SKM-1 treated with dmso at 0.1 percent for 144 hours (cell line): ENCODE measurements at regions not wholly inside any gene's neighbourhood (a gene's known extent, or its start where the extent isn't known, plus 50 kb on each side); places are given as distances from the start of the nearest gene placed in this dataset.
"Not testable (repeated sequence)": the region's sequence is repeated elsewhere in the genome, so short reads cannot be mapped to it uniquely, and the experiment has no call there.

Experiments used
- DNase-seq: peaks from one replicate; lab custom pipeline; 2025; ENCODE audit not compliant: unreplicated experiment; lab: John Stamatoyannopoulos, UW

DNA sequence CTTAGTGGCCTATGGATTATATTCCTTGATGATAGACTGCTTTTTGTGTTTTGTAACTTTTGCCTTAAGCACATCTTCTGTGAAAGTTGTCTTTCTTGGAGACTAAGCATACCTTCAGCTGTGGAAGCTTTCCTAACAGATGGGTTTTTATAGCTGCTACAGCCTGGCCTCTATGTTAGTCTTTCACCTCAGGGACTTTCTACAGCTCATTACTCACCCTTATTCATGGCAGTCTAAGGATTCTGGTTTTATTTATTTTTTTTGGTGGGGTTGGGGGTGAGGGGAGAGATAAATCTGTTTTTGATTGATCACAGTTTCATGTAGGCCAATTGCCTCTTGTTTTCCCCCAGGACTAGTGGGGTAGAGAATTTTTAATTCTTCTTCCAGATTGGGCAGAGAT lies 219.9 kb downstream of the DKK1 start:
- DNase-seq: no peak

DNA sequence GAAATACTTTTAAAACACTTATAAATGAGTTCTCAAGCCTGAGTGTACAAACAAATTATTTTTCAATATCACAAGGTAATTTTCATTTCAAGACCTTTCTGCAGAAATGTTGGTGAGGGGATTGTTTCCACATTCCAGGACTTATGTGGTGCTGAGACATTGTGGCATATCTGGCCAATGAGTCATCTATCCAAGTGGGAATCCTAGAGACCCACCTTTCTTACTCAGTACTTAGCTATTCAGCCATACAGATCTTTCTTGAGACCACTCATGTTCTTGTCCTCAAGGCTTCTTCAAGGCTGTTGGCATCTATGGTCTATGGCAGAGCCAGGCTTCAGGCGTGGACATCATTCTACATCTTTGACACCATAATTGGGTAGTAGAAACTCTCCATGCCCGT lies 225.4 kb downstream of the DKK1 start:
- DNase-seq: no peak

DNA sequence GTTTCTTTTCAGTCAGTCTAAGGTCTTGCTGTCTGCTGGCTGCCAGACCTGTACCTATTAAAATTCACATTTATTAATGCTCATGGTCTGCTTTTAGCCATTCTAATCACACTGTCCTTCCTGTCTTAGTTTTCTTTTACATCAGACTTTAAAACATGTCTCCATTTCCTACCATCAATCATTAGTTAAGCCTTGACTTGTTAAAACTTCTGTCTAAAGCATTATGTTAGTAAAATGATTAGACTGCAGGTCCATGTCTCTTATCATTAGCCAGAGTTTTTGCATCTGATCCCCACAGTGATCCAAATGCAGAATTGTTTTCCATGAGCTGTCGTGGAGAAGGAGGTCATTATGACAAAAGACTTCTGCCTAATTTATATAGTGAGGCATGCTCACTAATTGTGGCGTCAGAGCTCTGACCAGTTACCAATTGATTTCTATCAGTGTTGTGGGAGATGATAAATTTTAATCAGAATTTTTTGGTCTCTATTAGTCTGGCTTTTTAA lies 226.5 kb downstream of the DKK1 start:
- DNase-seq: no peak

DNA sequence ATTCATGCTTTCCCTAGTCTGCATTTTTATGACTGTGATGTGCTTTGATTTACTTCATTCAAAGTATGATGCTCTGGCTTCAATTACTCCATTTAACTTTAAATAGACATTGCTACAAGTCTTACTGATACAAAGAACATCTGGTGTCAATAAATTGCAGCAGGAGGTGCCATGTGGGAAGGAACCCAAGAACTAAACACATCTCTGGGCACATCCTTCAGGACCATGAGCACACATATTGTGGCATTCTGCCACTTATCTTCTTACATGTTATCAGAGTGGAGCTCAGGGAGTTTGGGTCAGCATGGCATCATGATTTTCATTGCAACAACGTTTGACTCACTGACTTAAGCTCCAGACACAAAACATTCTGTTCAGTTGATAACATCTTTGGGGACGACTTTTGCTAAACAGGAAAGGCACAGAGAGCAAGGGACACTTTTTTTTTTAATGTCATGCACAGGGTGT lies 227.0 kb downstream of the DKK1 start:
- no peak for DNase-seq

DNA sequence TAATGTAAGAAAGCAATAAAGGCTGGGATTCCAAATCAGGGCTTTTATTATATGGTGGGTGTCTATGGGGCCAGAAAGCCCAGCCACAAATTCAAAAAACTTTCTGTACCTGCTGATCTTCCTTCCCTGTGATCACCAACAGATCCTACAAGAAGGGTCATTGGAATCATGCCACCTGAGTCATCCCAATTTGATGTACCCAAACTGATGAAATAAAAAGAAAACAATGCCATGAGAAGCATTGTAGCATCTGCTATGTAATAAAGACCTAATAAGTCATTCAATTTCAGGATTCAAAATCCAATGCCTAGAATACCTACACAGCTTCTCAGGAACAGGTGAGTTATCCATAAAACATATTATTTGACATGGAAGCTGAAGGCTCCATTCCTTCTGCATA lies 228.8 kb downstream of the DKK1 start:
- DNase-seq: no peak

DNA sequence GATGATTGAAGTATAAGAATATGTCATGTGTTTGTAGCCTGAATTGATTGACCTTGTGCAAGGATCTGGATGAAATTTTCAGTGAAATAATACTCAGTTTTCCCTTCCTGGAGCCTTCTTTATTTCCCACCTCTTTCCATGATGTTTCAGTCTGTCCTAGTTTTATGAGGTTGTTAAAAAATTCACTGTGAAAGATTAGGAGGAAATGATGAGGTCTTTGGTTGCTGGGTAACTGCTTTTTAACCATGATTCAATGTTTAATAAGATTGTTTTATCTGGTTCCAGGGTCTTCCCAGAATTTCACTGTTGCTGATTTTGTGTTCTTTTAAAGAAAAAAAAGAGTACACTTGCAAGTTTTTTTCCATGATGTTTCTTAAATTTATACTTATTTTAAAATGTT lies 221.5 kb downstream of the MBL2 start:
- no peak for DNase-seq

DNA sequence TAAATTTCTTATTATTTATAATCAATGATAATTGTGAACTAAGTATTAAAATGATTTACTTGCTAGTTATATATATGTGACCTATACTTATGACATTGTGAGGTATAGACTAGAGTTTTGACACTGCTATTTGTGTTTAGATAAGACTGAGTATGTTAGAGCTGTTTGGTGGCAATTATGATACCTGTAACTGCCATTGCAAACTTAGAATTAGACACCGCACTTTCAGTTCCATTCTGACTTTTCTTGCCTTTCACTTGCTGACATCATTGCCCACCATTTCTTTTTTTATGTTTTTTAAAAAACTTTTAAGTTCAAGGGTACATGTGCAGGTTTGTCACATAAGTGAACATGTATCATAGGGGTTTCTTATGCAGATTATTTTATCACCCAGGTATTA lies 214.5 kb downstream of the MBL2 start:
- no peak for DNase-seq

DNA sequence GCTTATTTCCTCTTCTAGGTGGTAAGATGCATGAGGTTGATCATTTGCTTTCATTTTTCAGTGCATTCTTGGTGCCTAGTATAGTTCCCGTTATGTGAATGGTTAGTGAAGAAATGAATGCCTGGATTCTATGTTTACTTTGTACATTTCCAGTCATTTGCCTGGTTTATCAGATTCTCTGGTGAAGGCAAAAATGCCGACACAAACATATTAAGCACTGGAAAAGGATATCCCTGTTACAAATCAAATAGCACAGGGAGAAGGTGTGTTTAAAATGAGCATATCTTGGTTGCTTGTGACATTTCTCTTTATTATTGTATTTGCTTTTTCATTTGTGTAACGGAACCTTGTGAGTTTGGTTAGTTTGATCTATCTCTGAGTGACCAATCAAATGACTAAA lies 211.3 kb downstream of the MBL2 start:
- no peak for DNase-seq

DNA sequence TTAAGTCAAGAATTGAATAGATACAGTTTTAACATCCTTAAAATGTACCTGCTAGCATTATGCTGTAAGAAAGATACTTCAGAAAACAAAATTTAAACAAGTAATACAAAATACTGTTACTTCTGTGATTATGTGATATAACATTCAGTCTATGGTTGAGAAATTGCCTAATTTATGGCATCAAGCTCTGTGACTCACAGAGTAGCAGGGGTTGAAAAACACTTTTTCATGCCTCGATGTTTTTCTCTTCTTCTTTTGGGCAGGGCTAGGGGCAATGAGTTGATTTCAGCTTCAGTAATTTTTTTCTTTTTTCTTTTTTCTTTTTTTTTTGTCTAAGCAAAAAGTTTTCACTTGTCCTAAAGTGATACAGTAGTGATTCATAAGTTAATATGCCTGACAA lies 209.2 kb downstream of the MBL2 start:
- DNase-seq: no peak

DNA sequence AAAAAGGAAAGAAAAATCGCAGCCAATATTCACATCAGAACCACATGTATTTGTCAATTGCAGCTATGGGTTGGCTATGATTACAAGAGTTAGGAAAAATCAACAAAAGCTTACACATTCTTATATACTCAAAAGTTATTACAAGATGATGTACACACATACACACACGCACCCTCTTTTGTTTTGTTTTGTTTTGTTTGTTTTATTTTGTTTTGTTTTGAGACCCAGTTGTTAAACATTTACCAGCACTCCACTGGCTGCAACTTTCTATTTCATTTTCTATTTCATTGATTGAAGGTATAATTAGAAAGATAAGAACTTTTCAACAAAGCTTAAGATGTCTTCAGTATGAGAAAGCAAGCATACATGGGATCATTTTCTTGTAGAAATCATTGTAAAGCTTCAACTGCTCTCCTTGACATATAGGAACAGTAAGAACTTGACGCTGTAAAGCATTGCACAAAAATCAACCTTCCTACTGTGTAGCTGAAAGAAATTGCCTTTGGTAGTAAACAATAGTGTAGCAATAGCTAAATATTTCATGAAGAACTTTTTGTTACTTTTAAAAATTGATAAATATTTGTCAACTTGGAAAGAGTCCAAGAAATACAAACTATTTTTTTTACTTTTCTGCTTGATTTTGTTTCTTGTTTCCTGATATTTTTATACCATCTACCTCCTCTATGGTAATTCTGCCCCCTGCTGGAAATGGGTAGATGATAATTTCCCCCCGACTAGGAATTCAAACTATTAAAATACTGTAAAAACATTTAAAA lies 205.9 kb downstream of the MBL2 start:
- peak; percentile 8 for DNase-seq

DNA sequence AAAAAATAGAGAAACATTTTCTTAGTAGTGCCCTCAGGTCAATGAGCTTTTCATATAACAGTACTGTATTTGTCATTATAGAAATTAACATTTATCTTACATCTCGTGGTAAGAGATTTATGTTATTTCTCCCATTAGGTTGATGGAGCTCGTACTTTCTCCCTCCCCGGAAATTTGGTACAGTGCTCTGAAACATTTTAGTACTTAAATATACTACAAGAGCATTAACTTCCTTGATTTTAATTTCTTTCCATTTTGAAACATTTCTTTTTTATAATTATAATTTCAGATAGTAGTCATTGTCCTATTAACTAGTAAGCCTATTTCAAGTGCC lies 205.4 kb downstream of the MBL2 start:
- no peak for DNase-seq

DNA sequence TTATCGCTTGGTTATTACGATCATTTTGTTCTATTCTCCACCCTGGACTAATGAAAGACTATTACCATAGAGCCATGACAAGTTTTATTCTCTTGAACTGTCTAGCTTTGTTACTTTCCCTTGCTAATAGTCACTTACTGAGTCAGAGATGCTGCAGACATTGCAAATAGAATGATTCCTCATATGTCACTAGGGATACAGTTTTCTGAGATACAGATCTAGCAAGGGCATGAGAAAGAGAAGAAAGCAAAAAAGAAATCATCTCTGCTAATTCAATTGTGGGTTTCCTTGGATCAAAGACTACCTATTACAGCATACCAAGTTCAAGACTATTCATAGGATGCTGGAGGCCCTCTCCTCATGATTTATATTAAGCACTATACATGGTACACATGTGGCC lies 204.3 kb downstream of the MBL2 start:
- DNase-seq: no peak

DNA sequence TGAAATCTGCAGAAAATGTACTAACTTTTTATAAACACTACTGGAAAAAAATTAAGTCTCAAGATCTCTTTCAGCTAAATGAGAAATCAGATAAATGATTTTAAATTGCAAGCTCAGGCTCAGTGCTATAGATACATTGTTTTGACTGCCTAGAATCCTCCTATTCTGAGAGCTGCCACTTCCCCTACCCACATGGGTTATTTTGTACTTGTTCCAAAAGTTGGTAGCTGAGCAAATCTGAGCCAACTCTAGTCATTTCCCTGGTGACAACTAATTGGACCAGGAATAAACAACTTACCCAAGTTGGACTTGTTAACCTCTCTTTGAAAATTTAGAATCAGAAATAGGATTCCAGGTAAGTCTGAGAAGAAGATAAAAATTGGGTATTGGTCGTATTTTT lies 202.1 kb downstream of the MBL2 start:
- no peak for DNase-seq

DNA sequence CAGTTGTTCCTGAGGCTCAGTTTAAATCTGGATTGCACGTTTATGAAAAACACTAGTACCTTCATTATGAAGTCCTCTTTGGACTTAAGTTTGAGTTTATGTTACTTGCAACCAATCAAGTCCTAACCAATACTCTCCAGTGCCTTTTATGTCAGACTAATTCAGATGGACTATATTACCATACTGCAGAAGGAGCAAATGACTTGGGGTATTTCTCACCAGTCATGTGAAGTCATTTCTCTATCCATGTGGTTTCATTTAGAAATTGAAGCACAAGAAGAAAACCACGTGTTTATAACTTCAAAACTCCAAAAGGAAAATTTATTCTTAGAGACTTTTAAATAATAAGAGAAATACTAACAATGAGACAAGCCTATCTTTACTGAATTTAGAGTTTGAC lies 201.6 kb downstream of the MBL2 start:
- no peak for DNase-seq

DNA sequence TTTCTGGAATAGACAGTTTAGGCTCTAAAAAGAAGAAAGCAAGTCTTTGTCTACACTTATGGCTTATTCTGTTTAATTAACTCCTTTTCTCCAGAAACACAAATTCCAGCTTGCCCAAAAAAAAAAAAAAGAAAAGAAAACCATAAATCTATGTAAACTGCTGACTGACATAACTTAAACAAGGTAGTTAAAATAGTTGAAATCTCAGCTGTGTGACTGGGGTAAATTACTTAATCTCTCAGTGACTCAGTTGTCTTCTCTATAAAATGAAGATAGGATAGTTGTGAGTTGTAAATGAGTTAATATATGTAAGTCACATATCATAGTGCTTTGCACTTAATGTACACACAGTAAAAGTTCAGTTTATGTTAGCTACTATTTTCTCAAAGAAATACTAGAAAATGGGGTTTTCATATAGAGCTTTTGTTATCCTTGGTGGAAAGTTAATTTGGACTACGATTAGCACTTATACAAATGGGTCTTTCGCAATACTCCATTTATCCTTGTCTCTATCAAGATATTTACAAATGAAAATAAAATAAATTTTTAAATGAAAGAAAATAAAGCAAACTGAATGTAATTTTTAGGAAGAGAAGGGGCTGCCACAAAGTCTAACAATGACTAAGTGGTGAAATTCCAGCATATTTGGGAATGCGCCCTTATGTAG lies 200.9 kb downstream of the MBL2 start:
- no peak for DNase-seq

DNA sequence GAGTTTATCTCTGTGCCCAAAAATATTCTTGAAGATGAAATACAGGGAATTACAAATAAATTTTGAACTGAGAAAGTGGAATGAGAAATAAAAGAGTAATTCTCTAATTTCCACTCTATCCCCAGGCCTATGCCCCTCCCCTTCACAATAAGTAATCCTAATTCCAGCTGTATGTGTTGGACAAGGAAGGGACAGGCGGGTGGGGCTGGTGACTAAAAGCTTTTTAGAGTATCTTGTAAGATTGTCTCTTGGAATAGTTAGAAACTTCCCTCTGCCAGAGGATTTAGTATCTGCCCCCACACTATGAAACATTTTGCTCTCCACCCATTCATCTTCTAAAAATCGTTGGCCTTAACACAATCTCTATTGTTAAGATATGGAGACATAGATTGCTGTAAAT lies 199.2 kb downstream of the MBL2 start:
- DNase-seq: no peak

DNA sequence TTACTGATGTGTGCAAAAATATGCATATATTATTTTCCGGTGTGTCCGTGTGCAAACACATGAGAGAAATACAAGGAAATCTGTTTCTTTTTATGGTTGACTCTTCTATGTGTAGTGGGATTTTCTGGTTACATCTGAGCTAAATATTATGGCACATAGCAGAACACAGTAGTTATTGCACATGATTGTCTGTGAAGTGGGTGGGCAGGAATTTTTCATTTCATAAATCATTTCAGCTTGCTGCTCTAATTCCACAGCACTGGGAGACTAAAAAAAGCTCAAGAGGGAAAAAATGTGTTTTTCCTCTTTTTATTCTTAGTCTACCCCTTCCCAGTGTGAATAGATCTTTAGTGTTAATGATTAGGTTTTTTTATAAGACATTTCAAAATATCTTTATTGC lies 197.9 kb downstream of the MBL2 start:
- no peak for DNase-seq

DNA sequence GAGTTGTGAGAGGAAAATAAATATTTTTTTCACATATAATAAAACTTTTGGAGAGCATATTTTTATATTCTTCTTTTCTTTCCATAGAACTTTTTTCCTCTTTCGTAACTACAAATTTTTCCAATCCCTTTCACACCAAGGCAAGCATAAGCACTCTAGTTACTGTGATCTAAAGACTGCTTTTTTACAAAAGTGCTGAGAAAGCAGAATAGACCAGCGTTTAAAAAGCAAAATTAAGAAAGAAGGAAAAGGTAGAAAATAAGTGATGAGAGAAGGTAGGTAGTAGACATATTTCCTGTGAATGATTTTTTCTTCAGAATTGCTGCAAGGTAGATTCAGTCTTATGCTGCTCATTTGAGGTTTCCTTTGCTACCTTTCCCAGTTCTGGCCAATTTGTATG lies 195.5 kb downstream of the MBL2 start:
- no peak for DNase-seq

DNA sequence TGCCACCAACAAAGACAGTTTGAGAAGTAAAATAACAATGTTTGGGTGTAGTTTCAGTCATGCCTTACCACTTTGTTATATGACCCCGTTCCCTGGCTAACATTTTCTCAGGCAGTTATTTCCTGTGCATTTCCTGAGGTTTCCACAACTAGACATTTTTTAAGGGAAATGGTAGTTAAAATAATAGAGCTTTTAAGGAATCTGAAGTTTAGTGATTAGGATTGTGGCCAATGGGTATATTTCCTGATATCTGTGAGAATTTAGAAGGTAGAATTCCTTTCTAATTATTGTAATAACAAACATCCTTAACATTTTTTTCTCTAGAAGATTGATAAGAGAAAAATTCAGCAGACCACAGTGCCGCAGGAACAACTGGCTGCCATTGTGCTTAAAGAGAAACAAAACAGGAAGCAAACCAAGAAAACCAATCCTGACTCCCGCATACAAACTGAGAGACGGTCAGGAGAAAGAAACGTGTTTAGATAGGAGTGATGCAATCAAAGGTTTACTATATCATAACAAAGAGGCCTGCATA lies 193.6 kb downstream of the MBL2 start:
- no peak for DNase-seq

DNA sequence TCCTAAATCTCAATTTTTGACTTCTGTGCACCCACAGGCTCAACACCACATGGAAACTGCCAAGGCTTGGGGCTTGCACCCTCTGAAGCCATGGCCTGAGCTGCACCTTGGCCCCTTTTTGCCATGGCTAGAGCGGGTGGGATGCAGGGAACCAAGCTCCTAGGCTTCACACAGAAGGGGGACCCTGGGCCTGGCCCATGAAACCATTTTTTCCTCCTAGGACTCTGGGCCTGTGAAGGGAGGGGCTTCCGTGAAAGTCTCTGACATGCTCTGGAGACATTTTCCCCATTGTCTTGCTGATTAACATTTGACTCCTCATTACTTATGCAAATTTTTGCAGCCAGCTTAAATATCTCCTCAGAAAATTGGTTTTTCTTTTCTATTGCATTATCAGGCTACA lies 190.9 kb downstream of the MBL2 start:
- not testable (repeated sequence) for DNase-seq

DNA sequence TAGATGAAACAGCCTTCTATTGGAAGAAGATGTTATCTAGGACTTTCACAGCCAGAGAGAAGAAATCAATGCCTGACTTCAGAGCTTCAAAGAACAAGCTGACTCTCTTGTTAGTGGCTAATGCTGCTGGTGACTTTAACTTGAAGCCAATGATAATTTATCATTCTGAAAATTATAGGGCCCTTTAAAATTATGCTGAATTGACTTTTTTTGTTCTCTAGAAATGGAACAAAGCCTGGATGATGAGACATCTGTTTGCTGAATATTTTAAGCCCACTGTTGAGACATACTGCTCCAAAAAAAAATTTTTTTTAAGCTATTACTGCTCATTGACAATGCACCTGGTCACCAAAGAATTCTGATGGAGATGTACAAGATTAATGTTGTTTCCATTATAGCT lies 189.2 kb downstream of the MBL2 start:
- DNase-seq: no peak

DNA sequence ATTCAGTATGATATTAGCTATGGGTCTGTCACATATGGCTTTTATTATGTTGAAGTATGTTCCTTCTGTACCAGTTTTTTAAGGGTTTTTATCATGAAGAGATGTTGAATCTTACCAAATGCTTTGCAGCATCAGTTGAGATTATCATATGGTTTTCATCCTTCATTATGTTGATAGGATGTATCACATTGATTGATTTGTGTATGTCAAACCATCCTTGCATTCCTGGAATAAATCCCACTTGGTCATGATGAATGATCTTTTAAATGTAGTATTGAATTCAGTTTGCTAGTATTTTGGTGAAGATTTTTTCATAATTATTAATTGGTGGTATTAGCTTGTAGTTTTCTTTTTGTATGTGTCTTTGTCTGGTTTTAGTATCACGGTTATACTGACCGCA lies 185.9 kb downstream of the MBL2 start:
- no peak for DNase-seq
